ENCODE measurements at regions not wholly inside any gene's neighbourhood (a gene's known extent, or its start where the extent isn't known, plus 50 kb on each side); places are given as distances from the start of the nearest gene placed in this dataset.

DNA sequence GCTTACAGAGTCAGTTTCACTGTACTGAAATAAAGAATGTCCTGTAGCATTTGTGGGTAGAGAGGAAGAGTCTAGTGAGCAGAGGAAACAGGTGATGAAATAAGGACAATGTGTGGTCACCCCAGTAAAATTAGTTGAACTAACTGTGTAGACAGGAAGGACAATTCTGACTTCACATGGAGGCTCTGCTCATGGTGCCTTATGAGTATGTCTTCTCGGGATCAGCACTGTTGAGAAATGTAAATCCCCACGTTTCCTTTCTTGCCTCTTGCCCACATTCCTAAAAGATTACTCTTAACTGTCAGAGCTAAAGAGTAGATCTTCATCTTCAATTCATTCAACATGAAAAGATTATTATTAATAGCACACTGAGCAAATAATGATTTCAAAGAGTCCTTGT, 113.2 kb upstream of the FLRT2 start:
- no peak for DNase-seq (ENCODE audit: low spot score)
- H3K79me2 ChIP-seq (ENCODE audit: insufficient read depth, low read depth, low read length) = no peaks in the 10 kb centered on the region
- H4K20me1 ChIP-seq (ENCODE audit: insufficient read depth, low read length) = no peaks in the 10 kb centered on the region
- TF ChIP-seq EZH2phosphoT487 (IDR thresholded peaks at IDR 0.05; ENCODE audit: borderline replicate concordance, low read depth, low read length) = no peak
- TF ChIP-seq, protein P1, sequence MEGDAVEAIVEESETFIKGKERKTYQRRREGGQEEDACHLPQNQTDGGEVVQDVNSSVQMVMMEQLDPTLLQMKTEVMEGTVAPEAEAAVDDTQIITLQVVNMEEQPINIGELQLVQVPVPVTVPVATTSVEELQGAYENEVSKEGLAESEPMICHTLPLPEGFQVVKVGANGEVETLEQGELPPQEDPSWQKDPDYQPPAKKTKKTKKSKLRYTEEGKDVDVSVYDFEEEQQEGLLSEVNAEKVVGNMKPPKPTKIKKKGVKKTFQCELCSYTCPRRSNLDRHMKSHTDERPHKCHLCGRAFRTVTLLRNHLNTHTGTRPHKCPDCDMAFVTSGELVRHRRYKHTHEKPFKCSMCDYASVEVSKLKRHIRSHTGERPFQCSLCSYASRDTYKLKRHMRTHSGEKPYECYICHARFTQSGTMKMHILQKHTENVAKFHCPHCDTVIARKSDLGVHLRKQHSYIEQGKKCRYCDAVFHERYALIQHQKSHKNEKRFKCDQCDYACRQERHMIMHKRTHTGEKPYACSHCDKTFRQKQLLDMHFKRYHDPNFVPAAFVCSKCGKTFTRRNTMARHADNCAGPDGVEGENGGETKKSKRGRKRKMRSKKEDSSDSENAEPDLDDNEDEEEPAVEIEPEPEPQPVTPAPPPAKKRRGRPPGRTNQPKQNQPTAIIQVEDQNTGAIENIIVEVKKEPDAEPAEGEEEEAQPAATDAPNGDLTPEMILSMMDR (conservative IDR thresholded peaks at IDR 0.05; ENCODE audit: low read length) = no peak
- ChIA-PET POLR2A (interaction anchor here (0.6 kb wide), 1 partner anchor 421 kb away, joined by 3 read pairs; no protein-coding TSS in a partner anchor), CTCF (ENCODE audit: unreplicated experiment) (no interaction called here)
- H3K36me3 ChIP-seq (ENCODE audit: insufficient read depth, low read length) = no peaks in the 10 kb centered on the region
- no TSS peak for BruUV-seq (replicated peaks)
- H3K27ac ChIP-seq (ENCODE audit: low read depth, low read length, poor library complexity, severe bottlenecking) = no peak overlapping the region
- H3K4me2 ChIP-seq (ENCODE audit: low read length) = no peak overlapping the region
- H3K4me1 ChIP-seq (ENCODE audit: insufficient read depth, low read length, poor library complexity, severe bottlenecking) = no peaks in the 10 kb centered on the region
- no peaks in the 10 kb centered on the region for H3K9me2 ChIP-seq (ENCODE audit: insufficient read depth, low read length)
- intact Hi-C loops (cut with micrococcal nuclease; ENCODE audit: unreplicated experiment) = no loop called here
- H3K4me3 ChIP-seq (ENCODE audit: low read depth, low read length, poor library complexity, severe bottlenecking) = no peak overlapping the region
- no peak overlapping the region for H2AFZ ChIP-seq (ENCODE audit: low read length)
- H3K9me3 ChIP-seq (ENCODE audit: low read length) = no peaks in the 10 kb centered on the region

DNA sequence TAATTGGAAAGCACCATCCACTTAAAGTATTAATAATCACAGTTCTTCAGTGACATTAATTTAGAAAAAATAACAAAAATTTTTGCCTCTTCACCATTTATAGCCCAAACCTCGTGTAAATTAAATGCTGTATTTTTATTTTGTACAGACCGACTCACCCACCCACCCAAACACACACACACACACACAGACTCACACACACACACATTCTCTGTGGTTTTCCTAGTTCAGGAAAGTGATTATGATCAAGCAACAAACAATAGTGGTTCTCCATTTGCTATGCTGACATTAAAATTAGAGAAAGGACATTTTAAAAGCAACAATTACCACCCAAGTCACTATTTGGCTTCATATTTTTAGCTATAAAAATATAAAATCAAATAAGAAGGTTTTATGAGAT, 112.5 kb upstream of the FLRT2 start:
- TF ChIP-seq, protein P1 (conservative IDR thresholded peaks at IDR 0.05; ENCODE audit: low read length) = no peak
- no peak for TF ChIP-seq EZH2phosphoT487 (IDR thresholded peaks at IDR 0.05; ENCODE audit: borderline replicate concordance, low read depth, low read length)
- Histone ChIP-seq H3K4me3 (ENCODE audit: low read depth, low read length, poor library complexity, severe bottlenecking) (no peak overlapping the region), H2AFZ (ENCODE audit: low read length) (no peak overlapping the region), H3K36me3 (ENCODE audit: insufficient read depth, low read length) (no peaks in the 10 kb centered on the region), H3K4me2 (ENCODE audit: low read length) (no peak overlapping the region), H4K20me1 (ENCODE audit: insufficient read depth, low read length) (no peaks in the 10 kb centered on the region), H3K4me1 (ENCODE audit: insufficient read depth, low read length, poor library complexity, severe bottlenecking) (no peaks in the 10 kb centered on the region), H3K9me2 (ENCODE audit: insufficient read depth, low read length) (no peaks in the 10 kb centered on the region), H3K79me2 (ENCODE audit: insufficient read depth, low read depth, low read length) (no peaks in the 10 kb centered on the region), H3K27ac (ENCODE audit: low read depth, low read length, poor library complexity, severe bottlenecking) (no peak overlapping the region), H3K9me3 (ENCODE audit: low read length) (no peaks in the 10 kb centered on the region)
- no TSS peak for BruUV-seq (replicated peaks)
- no peak for DNase-seq (ENCODE audit: low spot score)
- ChIA-PET POLR2A (no interaction called here), CTCF (ENCODE audit: unreplicated experiment) (no interaction called here)
- intact Hi-C loops (cut with micrococcal nuclease; ENCODE audit: unreplicated experiment) = no loop called here

DNA sequence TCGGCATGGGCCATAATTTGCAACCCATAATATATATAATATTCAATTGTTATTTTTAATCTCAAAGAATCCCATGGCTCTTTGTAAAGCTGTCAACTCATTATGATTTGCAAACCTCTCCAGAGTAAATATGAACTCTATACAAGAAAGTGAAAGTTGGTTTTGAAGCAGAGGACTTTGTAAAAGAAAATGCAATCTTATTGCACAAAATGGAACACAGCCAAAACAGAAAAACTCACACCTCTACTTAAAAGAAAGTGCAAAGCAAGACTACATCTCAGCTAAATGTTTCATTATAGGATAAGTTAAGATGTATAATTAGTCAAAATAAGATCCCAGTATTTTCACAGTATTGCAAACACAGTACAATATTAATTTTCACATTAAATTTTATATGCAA, 111.2 kb upstream of the FLRT2 start:
- Histone ChIP-seq H3K4me2 (ENCODE audit: low read length) (no peak overlapping the region), H3K27ac (ENCODE audit: low read depth, low read length, poor library complexity, severe bottlenecking) (no peak overlapping the region), H3K4me1 (ENCODE audit: insufficient read depth, low read length, poor library complexity, severe bottlenecking) (no peaks in the 10 kb centered on the region), H3K79me2 (ENCODE audit: insufficient read depth, low read depth, low read length) (no peaks in the 10 kb centered on the region), H4K20me1 (ENCODE audit: insufficient read depth, low read length) (no peaks in the 10 kb centered on the region), H2AFZ (ENCODE audit: low read length) (no peak overlapping the region), H3K4me3 (ENCODE audit: low read depth, low read length, poor library complexity, severe bottlenecking) (no peak overlapping the region), H3K9me2 (ENCODE audit: insufficient read depth, low read length) (no peaks in the 10 kb centered on the region), H3K9me3 (ENCODE audit: low read length) (no peaks in the 10 kb centered on the region), H3K36me3 (ENCODE audit: insufficient read depth, low read length) (no peaks in the 10 kb centered on the region)
- TF ChIP-seq, protein P1 (conservative IDR thresholded peaks at IDR 0.05; ENCODE audit: low read length) = no peak
- no peak for TF ChIP-seq EZH2phosphoT487 (IDR thresholded peaks at IDR 0.05; ENCODE audit: borderline replicate concordance, low read depth, low read length)
- CTCF ChIA-PET (ENCODE audit: unreplicated experiment) = no interaction called here
- intact Hi-C loops (cut with micrococcal nuclease; ENCODE audit: unreplicated experiment) = no loop called here
- POLR2A ChIA-PET = interaction anchor here (0.7 to 1.6 kb wide), 2 partner anchors 12 to 623 kb away, joined by 3 to 4 read pairs; no protein-coding TSS in a partner anchor
- no TSS peak for BruUV-seq (replicated peaks)
- no peak for DNase-seq (ENCODE audit: low spot score)

Measured in OCI-LY7 (cell line).